ENCODE measurements at regions not wholly inside any gene's neighbourhood (a gene's known extent, or its start where the extent isn't known, plus 50 kb on each side); places are given as distances from the start of the nearest gene placed in this dataset.

GRCh38 chr14:58749066-58749669 is 111.4 kb downstream of the DACT1 start:
- Histone ChIP-seq H3K4me1 (ENCODE audit: control insufficient read depth in 2 of 2, insufficient read depth in 2 of 2, low read length in 1 of 2) (peaks cover 5 to 24% of the 10 kb centered on the region in 2 donors), H3K36me3 (ENCODE audit: control insufficient read depth in 2 of 2, insufficient read depth in 2 of 2, low read length in 1 of 2) (no peaks in the 10 kb centered on the region), H3K9me3 (ENCODE audit: control insufficient read depth in 2 of 2, insufficient read depth in 1 of 2, low read depth in 1 of 2, low read length in 1 of 2) (no peaks in the 10 kb centered on the region), H3K4me3 (ENCODE audit: low read depth in 1 of 2, low read length in 2 of 2) (no peak overlapping the region), H3K27ac (ENCODE audit: low read depth in 2 of 2, low read length in 1 of 2) (no peak overlapping the region), H3K27me3 (ENCODE audit: control insufficient read depth in 1 of 2, insufficient read depth in 2 of 2, low read length in 2 of 2) (no peaks in the 10 kb centered on the region)
- WGBS, 2 donors, result 54 to 57% methylated on average over 5 of the region's 5 CpGs

- no peaks in the 10 kb centered on the region for H3K36me3 ChIP-seq (ENCODE audit: control insufficient read depth in 2 of 2, insufficient read depth in 2 of 2, low read length in 1 of 2)
- no peak overlapping the region for H3K27ac ChIP-seq (ENCODE audit: low read depth in 2 of 2, low read length in 1 of 2)
- 82 to 84% methylated on average over 9 of the region's 9 CpGs for WGBS, 2 donors
- H3K9me3 ChIP-seq (ENCODE audit: control insufficient read depth in 2 of 2, insufficient read depth in 1 of 2, low read depth in 1 of 2, low read length in 1 of 2), result no peaks in the 10 kb centered on the region
- peaks cover 5 to 24% of the 10 kb centered on the region in 2 donors for H3K4me1 ChIP-seq (ENCODE audit: control insufficient read depth in 2 of 2, insufficient read depth in 2 of 2, low read length in 1 of 2)
- H3K27me3 ChIP-seq (ENCODE audit: control insufficient read depth in 1 of 2, insufficient read depth in 2 of 2, low read length in 2 of 2), result no peaks in the 10 kb centered on the region
- no peak overlapping the region for H3K4me3 ChIP-seq (ENCODE audit: low read depth in 1 of 2, low read length in 2 of 2)
Measured at GRCh38 chr14:58750321-58751269, 112.8 kb downstream of the DACT1 start.

- H3K4me1 ChIP-seq (ENCODE audit: control insufficient read depth in 2 of 2, insufficient read depth in 2 of 2, low read length in 1 of 2), result peaks cover 5 to 20% of the 10 kb centered on the region in 2 donors
Measured at GRCh38 chr14:58751788-58752187, 114.0 kb downstream of the DACT1 start.

GRCh38 chr14:58752289-58752688 is 114.5 kb downstream of the DACT1 start:
- WGBS, 2 donors, result 66 to 81% methylated on average over 4 of the region's 4 CpGs
- no peak overlapping the region for H3K4me3 ChIP-seq (ENCODE audit: low read depth in 1 of 2, low read length in 2 of 2)

More at GRCh38 chr14:58751788-58752187, 114.0 kb downstream of the DACT1 start:
- H3K27ac ChIP-seq (ENCODE audit: low read depth in 2 of 2, low read length in 1 of 2), result no peak overlapping the region
- WGBS, 2 donors, result 92 to 93% methylated on average over 5 of the region's 5 CpGs
- no peaks in the 10 kb centered on the region for H3K27me3 ChIP-seq (ENCODE audit: control insufficient read depth in 1 of 2, insufficient read depth in 2 of 2, low read length in 2 of 2)
- H3K9me3 ChIP-seq (ENCODE audit: control insufficient read depth in 2 of 2, insufficient read depth in 1 of 2, low read depth in 1 of 2, low read length in 1 of 2), result no peaks in the 10 kb centered on the region
- H3K36me3 ChIP-seq (ENCODE audit: control insufficient read depth in 2 of 2, insufficient read depth in 2 of 2, low read length in 1 of 2), result no peaks in the 10 kb centered on the region
- no peak overlapping the region for H3K4me3 ChIP-seq (ENCODE audit: low read depth in 1 of 2, low read length in 2 of 2)

GRCh38 chr14:58752771-58753201 is 115.0 kb downstream of the DACT1 start:
- WGBS, 2 donors, result 19 to 21% methylated on average over 9 of the region's 9 CpGs
- Histone ChIP-seq H3K36me3 (ENCODE audit: control insufficient read depth in 2 of 2, insufficient read depth in 2 of 2, low read length in 1 of 2) (no peaks in the 10 kb centered on the region), H3K4me3 (ENCODE audit: low read depth in 1 of 2, low read length in 2 of 2) (no peak overlapping the region), H3K27me3 (ENCODE audit: control insufficient read depth in 1 of 2, insufficient read depth in 2 of 2, low read length in 2 of 2) (no peaks in the 10 kb centered on the region), H3K27ac (ENCODE audit: low read depth in 2 of 2, low read length in 1 of 2) (peak overlapping the region in 1 of 2 donors; percentile 27), H3K9me3 (ENCODE audit: control insufficient read depth in 2 of 2, insufficient read depth in 1 of 2, low read depth in 1 of 2, low read length in 1 of 2) (no peaks in the 10 kb centered on the region), H3K4me1 (ENCODE audit: control insufficient read depth in 2 of 2, insufficient read depth in 2 of 2, low read length in 1 of 2) (peaks cover 5 to 17% of the 10 kb centered on the region in 2 donors)

More at GRCh38 chr14:58752289-58752688, 114.5 kb downstream of the DACT1 start:
- no peaks in the 10 kb centered on the region for H3K9me3 ChIP-seq (ENCODE audit: control insufficient read depth in 2 of 2, insufficient read depth in 1 of 2, low read depth in 1 of 2, low read length in 1 of 2)
- no peaks in the 10 kb centered on the region for H3K27me3 ChIP-seq (ENCODE audit: control insufficient read depth in 1 of 2, insufficient read depth in 2 of 2, low read length in 2 of 2)
- H3K36me3 ChIP-seq (ENCODE audit: control insufficient read depth in 2 of 2, insufficient read depth in 2 of 2, low read length in 1 of 2), result no peaks in the 10 kb centered on the region
- peaks cover 5 to 17% of the 10 kb centered on the region in 2 donors for H3K4me1 ChIP-seq (ENCODE audit: control insufficient read depth in 2 of 2, insufficient read depth in 2 of 2, low read length in 1 of 2)
- no peak overlapping the region for H3K27ac ChIP-seq (ENCODE audit: low read depth in 2 of 2, low read length in 1 of 2)

GRCh38 chr14:58755031-58755925 is 117.5 kb downstream of the DACT1 start:
- no peaks in the 10 kb centered on the region for H3K36me3 ChIP-seq (ENCODE audit: control insufficient read depth in 2 of 2, insufficient read depth in 2 of 2, low read length in 1 of 2)
- no peak overlapping the region for H3K4me3 ChIP-seq (ENCODE audit: low read depth in 1 of 2, low read length in 2 of 2)
- H3K27me3 ChIP-seq (ENCODE audit: control insufficient read depth in 1 of 2, insufficient read depth in 2 of 2, low read length in 2 of 2), result no peaks in the 10 kb centered on the region
- WGBS, 2 donors, result 54 to 57% methylated on average over 3 of the region's 3 CpGs
- peaks cover 5 to 17% of the 10 kb centered on the region in 2 donors for H3K4me1 ChIP-seq (ENCODE audit: control insufficient read depth in 2 of 2, insufficient read depth in 2 of 2, low read length in 1 of 2)
- H3K27ac ChIP-seq (ENCODE audit: low read depth in 2 of 2, low read length in 1 of 2), result no peak overlapping the region
- no peaks in the 10 kb centered on the region for H3K9me3 ChIP-seq (ENCODE audit: control insufficient read depth in 2 of 2, insufficient read depth in 1 of 2, low read depth in 1 of 2, low read length in 1 of 2)

- H3K27me3 ChIP-seq (ENCODE audit: control insufficient read depth in 1 of 2, insufficient read depth in 2 of 2, low read length in 2 of 2), result no peaks in the 10 kb centered on the region
Measured at GRCh38 chr14:58760121-58760520, 122.4 kb downstream of the DACT1 start.

GRCh38 chr14:58762629-58763028 is 124.9 kb downstream of the DACT1 start:
- no peak overlapping the region for H3K4me3 ChIP-seq (ENCODE audit: low read depth in 1 of 2, low read length in 2 of 2)
- no peaks in the 10 kb centered on the region for H3K27me3 ChIP-seq (ENCODE audit: control insufficient read depth in 1 of 2, insufficient read depth in 2 of 2, low read length in 2 of 2)
- H3K9me3 ChIP-seq (ENCODE audit: control insufficient read depth in 2 of 2, insufficient read depth in 1 of 2, low read depth in 1 of 2, low read length in 1 of 2), result no peaks in the 10 kb centered on the region
- no peaks in the 10 kb centered on the region for H3K4me1 ChIP-seq (ENCODE audit: control insufficient read depth in 2 of 2, insufficient read depth in 2 of 2, low read length in 1 of 2)
- 84 to 98% methylated on average over 1 of the region's 1 CpG for WGBS, 2 donors
- no peaks in the 10 kb centered on the region for H3K36me3 ChIP-seq (ENCODE audit: control insufficient read depth in 2 of 2, insufficient read depth in 2 of 2, low read length in 1 of 2)
- H3K27ac ChIP-seq (ENCODE audit: low read depth in 2 of 2, low read length in 1 of 2), result no peak overlapping the region

More at GRCh38 chr14:58760121-58760520, 122.4 kb downstream of the DACT1 start:
- Histone ChIP-seq H3K36me3 (ENCODE audit: control insufficient read depth in 2 of 2, insufficient read depth in 2 of 2, low read length in 1 of 2) (no peaks in the 10 kb centered on the region), H3K4me3 (ENCODE audit: low read depth in 1 of 2, low read length in 2 of 2) (no peak overlapping the region), H3K27ac (ENCODE audit: low read depth in 2 of 2, low read length in 1 of 2) (no peak overlapping the region), H3K4me1 (ENCODE audit: control insufficient read depth in 2 of 2, insufficient read depth in 2 of 2, low read length in 1 of 2) (no peaks in the 10 kb centered on the region), H3K9me3 (ENCODE audit: control insufficient read depth in 2 of 2, insufficient read depth in 1 of 2, low read depth in 1 of 2, low read length in 1 of 2) (no peaks in the 10 kb centered on the region)
- 52 to 61% methylated on average over 2 of the region's 2 CpGs for WGBS, 2 donors

GRCh38 chr14:58763210-58763609 is 125.4 kb downstream of the DACT1 start:
- no peaks in the 10 kb centered on the region for H3K4me1 ChIP-seq (ENCODE audit: control insufficient read depth in 2 of 2, insufficient read depth in 2 of 2, low read length in 1 of 2)
- H3K36me3 ChIP-seq (ENCODE audit: control insufficient read depth in 2 of 2, insufficient read depth in 2 of 2, low read length in 1 of 2), result no peaks in the 10 kb centered on the region
- WGBS, 2 donors, result 82 to 87% methylated on average over 4 of the region's 4 CpGs
- no peak overlapping the region for H3K4me3 ChIP-seq (ENCODE audit: low read depth in 1 of 2, low read length in 2 of 2)
- H3K27me3 ChIP-seq (ENCODE audit: control insufficient read depth in 1 of 2, insufficient read depth in 2 of 2, low read length in 2 of 2), result no peaks in the 10 kb centered on the region
- H3K27ac ChIP-seq (ENCODE audit: low read depth in 2 of 2, low read length in 1 of 2), result no peak overlapping the region
- no peaks in the 10 kb centered on the region for H3K9me3 ChIP-seq (ENCODE audit: control insufficient read depth in 2 of 2, insufficient read depth in 1 of 2, low read depth in 1 of 2, low read length in 1 of 2)

Measured in esophagus (tissue), 2 donors.